Esophagus muscularis mucosa (tissue), 4 donors: ENCODE measurements at regions not wholly inside any gene's neighbourhood (a gene's known extent, or its start where the extent isn't known, plus 50 kb on each side); places are given as distances from the start of the nearest gene placed in this dataset.
A peak's percentile ranks its signal among the peaks of the same experiment; 100 is the strongest.

Source experiments
- DNase-seq: peaks from one replicate; pipeline ENCODE4 v3.0.0-alpha.2; 2017; ENCODE audit errors: extremely low spot score
- H3K27ac ChIP-seq, 4 donors: fragments of 200-600 bp; sonication (generic); replicated peaks in 1 of 4; 1 replicate in 3 of 4; 2 replicates in 1 of 4; pipeline ENCODE4 v1.5.1; 2016 to 2019; ENCODE audit warnings: mild to moderate bottlenecking in 1 of 4
- H3K27me3 ChIP-seq, 4 donors: fragments of 200-600 bp; sonication (generic); one replicate each; pipeline versions ENCODE4 v1.5.1 to v1.6.0; 2016 to 2019
- H3K36me3 ChIP-seq, 4 donors: fragments of 200-600 bp; sonication (generic); one replicate each; pipeline ENCODE4 v1.5.1; 2016 to 2019
- H3K4me1 ChIP-seq, 4 donors: fragments of 200-600 bp; sonication (generic); one replicate each; pipeline ENCODE4 v1.5.1; 2016 to 2019
- H3K4me3 ChIP-seq, 4 donors: fragments of 200-600 bp; sonication (generic); 1 replicate in 2 of 4; 2 replicates in 2 of 4; pipeline ENCODE4 v1.5.1; 2016 to 2019; ENCODE audit warnings: mild to moderate bottlenecking in 4 of 4, moderate library complexity in 1 of 4
- H3K9me3 ChIP-seq, 4 donors: fragments of 200-600 bp; sonication (generic); 1 replicate in 3 of 4; 2 replicates in 1 of 4; pipeline ENCODE4 v1.5.1; 2016 to 2019
- CTCF ChIP-seq, 3 experiments: fragments of 200-600 bp in 2 of 3; fragments of 450-650 bp in 1 of 3; sonication (generic) in 2 of 3; IDR thresholded peaks; one replicate each; pipeline ENCODE4 v1.5.1; 2017 to 2019; ENCODE audit warnings: antibody characterized with exemption in 3 of 3, mild to moderate bottlenecking in 2 of 3, moderate library complexity in 1 of 3
- EP300 ChIP-seq: sonication (generic); formaldehyde crosslinking; IDR thresholded peaks from one replicate; pipeline ENCODE4 v1.6.1; 2017; ENCODE audit warnings: antibody characterized with exemption
- POLR2A ChIP-seq: fragments of 450-650 bp; IDR thresholded peaks from one replicate; pipeline ENCODE4 v1.6.1; 2017; ENCODE audit warnings: antibody characterized with exemption, moderate library complexity, mild to moderate bottlenecking, low read depth
- POLR2AphosphoS5 ChIP-seq, 2 donors: sonication (generic); formaldehyde crosslinking; IDR thresholded peaks; one replicate each; pipeline ENCODE4 v1.6.1; 2017; ENCODE audit warnings: antibody characterized with exemption in 2 of 2
- WGBS: methylation state at CpG from one replicate; pipeline ENCODE4 v1.1.5; 2018; 5-methylcytosine and 5-hydroxymethylcytosine counted together
- intact Hi-C: fragments of 100-400 bp; cut with DNase I; formaldehyde crosslinking; loops from one replicate; pipeline ENCODE4 v1.15.1; 2023

DNA sequence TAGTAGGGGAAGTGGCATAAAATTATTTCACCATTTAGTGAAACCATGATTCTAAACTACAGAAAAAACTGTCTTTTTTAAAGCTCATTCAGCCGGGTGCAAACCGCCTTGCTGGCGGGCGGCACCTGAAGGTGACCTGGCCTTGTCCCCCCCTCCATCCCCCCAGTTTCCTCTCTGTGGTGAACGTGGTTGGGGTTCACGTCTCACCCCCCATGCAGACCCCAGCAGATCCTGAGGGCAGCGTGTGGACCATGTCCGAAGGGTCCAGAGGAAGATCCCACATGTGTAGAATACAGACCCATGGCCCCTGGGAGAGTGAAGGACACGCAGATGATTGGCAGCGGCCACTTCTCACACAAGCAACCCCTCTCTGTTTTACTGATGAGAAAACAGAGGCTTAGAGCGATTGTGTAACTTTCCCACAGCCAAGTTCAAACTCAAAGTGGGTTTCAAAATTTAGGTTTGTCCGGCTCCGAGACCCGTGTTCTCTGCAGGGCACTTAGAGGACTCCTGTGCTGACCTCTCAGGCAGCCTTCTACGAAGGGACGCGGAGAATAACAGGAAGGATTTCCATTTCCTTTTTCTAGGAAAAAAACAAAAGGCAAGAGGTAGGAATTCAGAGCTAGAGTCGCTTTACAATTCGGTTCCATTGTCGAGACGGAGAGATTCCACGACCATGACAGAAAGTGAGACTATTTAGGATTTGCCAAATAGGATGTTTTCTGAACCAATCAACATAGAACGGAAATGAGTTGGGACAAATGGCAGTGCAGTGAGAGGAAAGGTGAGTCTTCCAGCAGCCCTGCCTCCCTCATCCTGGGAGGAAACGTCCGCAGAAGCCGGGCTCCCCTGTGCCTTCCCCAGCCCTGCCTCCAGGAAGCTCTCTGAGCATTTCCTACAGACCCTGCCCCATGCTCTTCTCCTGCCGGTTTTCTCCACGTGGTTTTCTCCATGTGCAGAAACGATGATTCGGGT lies 67.6 kb upstream of the PITRM1 start:
- H3K4me1 ChIP-seq: peaks cover 6 to 11% (median 8%) of the 10 kb centered on the region in 4 donors
- intact Hi-C loops: loop anchor here (5.0 to 10.0 kb wide), 4 partner anchors 195 to 1527 kb away; no protein-coding TSS in a partner anchor
- H3K27me3 ChIP-seq: no peaks in the 10 kb centered on the region
- peak overlapping the region; percentile 3 to 32 (median 12) for H3K4me3 ChIP-seq
- H3K36me3 ChIP-seq: no peaks in the 10 kb centered on the region
- TF ChIP-seq EP300: no peak
- peak in 1 of 2 donors; percentile 9 for TF ChIP-seq POLR2AphosphoS5 (IDR thresholded peaks at IDR 0.05)
- TF ChIP-seq POLR2A: no peak
- peak overlapping the region; percentile 44 to 63 (median 58) for H3K27ac ChIP-seq
- H3K9me3 ChIP-seq: no peaks in the 10 kb centered on the region
- WGBS: 78% methylated on average over 30 of the region's 30 CpGs
- no peak for DNase-seq

- no peaks in the 10 kb centered on the region for H3K9me3 ChIP-seq
- DNase-seq: no peak
- H3K4me3 ChIP-seq: peak overlapping the region in 2 of 4 donors; percentile 3 to 18
- 30% methylated on average over 35 of the region's 35 CpGs for WGBS
- intact Hi-C loops: loop anchor here (5.0 kb wide), 1 partner anchor 543 kb away; no protein-coding TSS in a partner anchor
- peaks cover 6 to 11% (median 8%) of the 10 kb centered on the region in 4 donors for H3K4me1 ChIP-seq
- TF ChIP-seq POLR2AphosphoS5 (IDR thresholded peaks at IDR 0.05) (peak; percentile 49 to 55), EP300 (no peak), CTCF (IDR thresholded peaks at IDR 0.05) (peak; percentile 88 to 95 (median 92))
- no peaks in the 10 kb centered on the region for H3K27me3 ChIP-seq
- no peaks in the 10 kb centered on the region for H3K36me3 ChIP-seq
- peak overlapping the region in 2 of 4 donors; percentile 60 to 63 for H3K27ac ChIP-seq
These were observed 66.7 kb upstream of the PITRM1 start for GRCh38 chr10:3239066-3239919.

- H3K36me3 ChIP-seq: no peaks in the 10 kb centered on the region
- 72% methylated on average over 24 of the region's 26 CpGs for WGBS
- H3K4me3 ChIP-seq: no peak overlapping the region
- DNase-seq: no peak
- intact Hi-C loops: loop anchor here (5.0 kb wide), 1 partner anchor 544 kb away; no protein-coding TSS in a partner anchor
- H3K9me3 ChIP-seq: no peaks in the 10 kb centered on the region
- H3K4me1 ChIP-seq: peaks cover 6 to 11% (median 8%) of the 10 kb centered on the region in 4 donors
- no peak for TF ChIP-seq CTCF (IDR thresholded peaks at IDR 0.05)
- no peak for TF ChIP-seq EP300
- no peak for TF ChIP-seq POLR2AphosphoS5 (IDR thresholded peaks at IDR 0.05)
- TF ChIP-seq POLR2A: no peak
- no peaks in the 10 kb centered on the region for H3K27me3 ChIP-seq
- H3K27ac ChIP-seq: no peak overlapping the region
These were observed 65.7 kb upstream of the PITRM1 start for GRCh38 chr10:3238115-3238871.

- H3K36me3 ChIP-seq: no peaks in the 10 kb centered on the region
- TF ChIP-seq POLR2AphosphoS5 (IDR thresholded peaks at IDR 0.05): no peak
- H3K4me3 ChIP-seq: no peak overlapping the region
- peaks cover 6 to 11% (median 8%) of the 10 kb centered on the region in 4 donors for H3K4me1 ChIP-seq
- no peaks in the 10 kb centered on the region for H3K27me3 ChIP-seq
- WGBS: 93% methylated on average over 12 of the region's 13 CpGs
- no peak overlapping the region for H3K27ac ChIP-seq
- no peaks in the 10 kb centered on the region for H3K9me3 ChIP-seq
- intact Hi-C loops: loop anchor here (5.0 kb wide), 1 partner anchor 545 kb away; no protein-coding TSS in a partner anchor
- no peak for DNase-seq
These were observed 64.9 kb upstream of the PITRM1 start for GRCh38 chr10:3237530-3237929.
